ENCODE measurements at regions not wholly inside any gene's neighbourhood (a gene's known extent, or its start where the extent isn't known, plus 50 kb on each side); places are given as distances from the start of the nearest gene placed in this dataset.

GRCh38 chr1:182295697-182296096 lies 95.9 kb downstream of the GLUL start:
- TF ChIP-seq MED1 (CRISPR knock-in tag; IDR thresholded peaks at IDR 0.05; ENCODE audit: borderline replicate concordance) (no peak), KDM1A (IDR thresholded peaks at IDR 0.05) (no peak), LARP7 (IDR thresholded peaks at IDR 0.05) (no peak)

Data from K562 (cell line).